Hepatocyte (in vitro differentiated cells): ENCODE measurements at regions not wholly inside any gene's neighbourhood (a gene's known extent, or its start where the extent isn't known, plus 50 kb on each side); places are given as distances from the start of the nearest gene placed in this dataset.

Source experiments
- CTCF ChIP-seq: fragments of 200-600 bp; sonication (generic); IDR thresholded peaks from 2 replicates; pipeline ENCODE4 v1.5.1; 2016; ENCODE audit warnings: antibody characterized with exemption, mild to moderate bottlenecking; ENCODE audit not compliant: poor library complexity
- EZH2 ChIP-seq: fragments of 200-600 bp; sonication (generic); IDR thresholded peaks from 2 replicates; pipeline ENCODE4 v1.6.1; 2016; ENCODE audit warnings: antibody characterized with exemption, mild to moderate bottlenecking, borderline replicate concordance

- TF ChIP-seq CTCF (no peak), EZH2 (no peak)
These were observed 105.9 kb upstream of the VASH1 start for GRCh38 chr14:76655331-76655730.
